CD4-positive, alpha-beta T cell (primary cell): ENCODE measurements at regions not wholly inside any gene's neighbourhood (a gene's known extent, or its start where the extent isn't known, plus 50 kb on each side); places are given as distances from the start of the nearest gene placed in this dataset.

ENCODE experiments used
- ATAC-seq: fragments of 200-7000 bp; cut with Tn5 transposase; one replicate; pipeline ENCODE4 v1.10.0; 2022; ENCODE audit warnings: mild to moderate bottlenecking; ENCODE audit not compliant: poor library complexity
- CTCF ChIA-PET: fragments of 350-600 bp; sonication (Branson Sonifier 250); formaldehyde crosslinking; loops from one replicate; lab custom pipeline; 2021; ENCODE audit warnings: antibody characterized with exemption, inconsistent platforms; lab: Charles Lee
- POLR2A ChIA-PET: fragments of 350-600 bp; sonication (Branson Sonifier 250); formaldehyde crosslinking; loops from one replicate; lab custom pipeline; 2021; ENCODE audit warnings: antibody characterized with exemption, inconsistent platforms; lab: Charles Lee
- DNase-seq, 14 experiments: peaks; one replicate each; pipeline ENCODE4 v3.0.0-alpha.2; 2013 to 2020; ENCODE audit warnings: mixed read lengths in 2 of 14
- H3K27ac ChIP-seq, 2 donors: one replicate each; pipeline versions ENCODE4 v1.5.1 to v1.7.0; 2013; ENCODE audit warnings: low read length in 2 of 2, low read depth in 1 of 2, mild to moderate bottlenecking in 1 of 2
- H3K27me3 ChIP-seq, 2 experiments: 1 replicate in 1 of 2; 2 replicates in 1 of 2; pipeline versions ENCODE4 v1.6.1 to v1.7.0; 2013; ENCODE audit warnings: low read length in 2 of 2, control low read depth in 1 of 2, mild to moderate bottlenecking in 1 of 2, moderate library complexity in 1 of 2; ENCODE audit not compliant: insufficient read depth in 2 of 2, control insufficient read depth in 1 of 2
- H3K36me3 ChIP-seq: one replicate; pipeline ENCODE4 v1.6.1; 2013; ENCODE audit warnings: low read length, control low read depth; ENCODE audit not compliant: insufficient read depth
- H3K4me1 ChIP-seq: one replicate; pipeline ENCODE4 v1.6.1; 2013; ENCODE audit warnings: low read length, control low read depth; ENCODE audit not compliant: insufficient read depth
- H3K4me3 ChIP-seq: one replicate; pipeline ENCODE4 v1.5.1; 2013; ENCODE audit warnings: mild to moderate bottlenecking, low read length, moderate library complexity
- H3K9me3 ChIP-seq, 2 experiments: 1 replicate in 1 of 2; 2 replicates in 1 of 2; pipeline versions ENCODE4 v1.6.1 to v1.7.0; 2013; ENCODE audit warnings: low read length in 2 of 2, mild to moderate bottlenecking in 2 of 2, control low read depth in 1 of 2, moderate library complexity in 1 of 2; ENCODE audit not compliant: control insufficient read depth in 1 of 2, insufficient read depth in 1 of 2
- H3K27ac Mint-ChIP-seq: one replicate; pipeline ENCODE4 v1.8.0; 2020; ENCODE audit warnings: mixed read lengths
- H3K27me3 Mint-ChIP-seq: one replicate; pipeline ENCODE4 v1.8.0; 2021; ENCODE audit warnings: mixed read lengths
- H3K36me3 Mint-ChIP-seq: one replicate; pipeline ENCODE4 v1.8.0; 2021; ENCODE audit warnings: low read depth, mixed read lengths
- H3K4me1 Mint-ChIP-seq: one replicate; pipeline ENCODE4 v1.8.0; 2021; ENCODE audit warnings: low read depth, mixed read lengths
- H3K4me3 Mint-ChIP-seq: one replicate; pipeline ENCODE4 v1.8.0; 2020; ENCODE audit warnings: mild to moderate bottlenecking, mixed read lengths
- H3K9me3 Mint-ChIP-seq: one replicate; pipeline ENCODE4 v1.8.0; 2020; ENCODE audit warnings: mixed read lengths
- CTCF ChIP-seq: fragments of 200-600 bp; IDR thresholded peaks from one replicate; pipeline ENCODE4 v1.8.0; 2022; ENCODE audit warnings: antibody characterized with exemption, mild to moderate bottlenecking
- intact Hi-C, 2 experiments: fragments of 100-400 bp; cut with DNase I in 1 of 2; cut with micrococcal nuclease in 1 of 2; formaldehyde crosslinking; loops; one replicate each; pipeline versions ENCODE4 v1.15.1 to v1.9.0; 2023 to 2025; cut with DNase I, micrococcal nuclease

- no peaks in the 10 kb centered on the region for H3K4me1 Mint-ChIP-seq
- H3K9me3 ChIP-seq, result peaks cover 0 to 14% of the 10 kb centered on the region in 2 experiments
- H3K4me3 Mint-ChIP-seq, result no peak overlapping the region
- CTCF ChIA-PET, result no interaction called here
- peaks cover 10% of the 10 kb centered on the region for H3K9me3 Mint-ChIP-seq
- H3K36me3 Mint-ChIP-seq, result no peaks in the 10 kb centered on the region
- no peaks in the 10 kb centered on the region for H3K36me3 ChIP-seq
- H3K27ac ChIP-seq, result no peak overlapping the region
- ATAC-seq, result no peak
- H3K27ac Mint-ChIP-seq, result no peak overlapping the region
- no peak overlapping the region for H3K4me3 ChIP-seq
- no peak for TF ChIP-seq CTCF
- DNase-seq, result no peak
- H3K4me1 ChIP-seq, result no peaks in the 10 kb centered on the region
- H3K27me3 Mint-ChIP-seq, result no peaks in the 10 kb centered on the region
- POLR2A ChIA-PET, result no interaction called here
- no peaks in the 10 kb centered on the region for H3K27me3 ChIP-seq
- intact Hi-C loops, result no loop called here
Measured at GRCh38 chr11:98549571-98549970, 471.2 kb upstream of the CNTN5 start.

- DNase-seq (no peak), ATAC-seq (no peak)
- no peak overlapping the region for H3K27ac Mint-ChIP-seq
- intact Hi-C loops, result no loop called here
- peaks cover 6% of the 10 kb centered on the region for H3K9me3 Mint-ChIP-seq
- TF ChIP-seq CTCF, result no peak
- H3K27me3 ChIP-seq, result no peaks in the 10 kb centered on the region
- no peak overlapping the region for H3K27ac ChIP-seq
- H3K9me3 ChIP-seq, result peaks cover 3 to 5% of the 10 kb centered on the region in 2 experiments
- H3K4me1 Mint-ChIP-seq, result no peaks in the 10 kb centered on the region
- POLR2A ChIA-PET, result no interaction called here
- CTCF ChIA-PET, result no interaction called here
- no peaks in the 10 kb centered on the region for H3K27me3 Mint-ChIP-seq
- H3K36me3 Mint-ChIP-seq, result no peaks in the 10 kb centered on the region
- no peak overlapping the region for H3K4me3 ChIP-seq
- H3K4me3 Mint-ChIP-seq, result no peak overlapping the region
- H3K4me1 ChIP-seq, result no peaks in the 10 kb centered on the region
- H3K36me3 ChIP-seq, result no peaks in the 10 kb centered on the region
Measured at GRCh38 chr11:98559961-98560360, 460.8 kb upstream of the CNTN5 start.

GRCh38 chr11:98561252-98561651 is 459.5 kb upstream of the CNTN5 start:
- H3K27me3 ChIP-seq, result no peaks in the 10 kb centered on the region
- H3K36me3 Mint-ChIP-seq, result no peaks in the 10 kb centered on the region
- DNase-seq (no peak), ATAC-seq (no peak)
- no peaks in the 10 kb centered on the region for H3K36me3 ChIP-seq
- no peak overlapping the region for H3K4me3 Mint-ChIP-seq
- intact Hi-C loops, result no loop called here
- no peak overlapping the region for H3K27ac ChIP-seq
- POLR2A ChIA-PET, result no interaction called here
- no peak overlapping the region for H3K27ac Mint-ChIP-seq
- no peaks in the 10 kb centered on the region for H3K27me3 Mint-ChIP-seq
- H3K4me3 ChIP-seq, result no peak overlapping the region
- no peaks in the 10 kb centered on the region for H3K4me1 ChIP-seq
- H3K9me3 Mint-ChIP-seq, result peaks cover 6% of the 10 kb centered on the region
- no peak for TF ChIP-seq CTCF
- H3K9me3 ChIP-seq, result peaks cover 0 to 3% of the 10 kb centered on the region in 2 experiments
- CTCF ChIA-PET, result no interaction called here
- H3K4me1 Mint-ChIP-seq, result no peaks in the 10 kb centered on the region
